Fibroblast of the conjunctiva (primary cell): ENCODE measurements at regions not wholly inside any gene's neighbourhood (a gene's known extent, or its start where the extent isn't known, plus 50 kb on each side); places are given as distances from the start of the nearest gene placed in this dataset.

ENCODE experiments used
- DNase-seq: peaks from one replicate; pipeline ENCODE4 v3.0.0-alpha.2; 2010; ENCODE audit warnings: low read depth

DNA sequence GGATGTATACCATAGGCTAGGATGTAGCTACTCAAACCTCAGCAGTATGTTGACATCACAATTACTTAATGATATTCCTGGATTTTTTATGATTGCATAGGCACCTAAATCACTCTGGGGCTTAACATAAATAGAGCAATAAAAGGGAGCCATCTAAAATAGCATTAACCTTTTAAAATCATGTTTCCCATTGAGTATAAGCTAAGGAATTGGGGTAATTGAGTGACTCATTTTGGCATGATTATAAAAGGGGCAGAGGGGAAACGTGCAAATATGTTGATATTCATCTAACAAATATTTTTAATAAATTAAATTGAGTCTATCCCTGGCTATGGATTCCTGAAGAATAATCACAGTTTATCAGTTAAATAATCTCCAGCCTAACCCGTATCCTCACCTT lies 74.0 kb upstream of the ADGRF1 start:
- no peak for DNase-seq

DNA sequence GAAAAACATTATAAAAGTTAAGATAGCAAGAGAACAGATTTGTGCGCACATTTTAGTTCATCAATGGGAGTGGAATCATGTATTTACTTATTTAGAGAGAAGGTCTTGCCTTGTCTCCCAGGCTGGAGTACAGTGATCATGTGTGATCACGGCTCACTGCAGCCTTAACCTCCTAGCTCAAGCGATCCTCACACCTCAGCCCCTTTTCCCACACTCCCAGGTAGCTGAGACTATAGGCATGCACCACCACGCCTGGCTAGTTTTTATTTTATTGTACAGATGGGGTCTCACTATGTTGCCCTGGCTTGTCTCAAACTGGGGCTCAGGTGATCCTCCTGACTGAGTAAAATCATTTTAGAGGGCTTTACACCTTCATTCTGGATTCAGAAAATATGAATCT lies 72.3 kb upstream of the ADGRF1 start:
- DNase-seq: no peak

DNA sequence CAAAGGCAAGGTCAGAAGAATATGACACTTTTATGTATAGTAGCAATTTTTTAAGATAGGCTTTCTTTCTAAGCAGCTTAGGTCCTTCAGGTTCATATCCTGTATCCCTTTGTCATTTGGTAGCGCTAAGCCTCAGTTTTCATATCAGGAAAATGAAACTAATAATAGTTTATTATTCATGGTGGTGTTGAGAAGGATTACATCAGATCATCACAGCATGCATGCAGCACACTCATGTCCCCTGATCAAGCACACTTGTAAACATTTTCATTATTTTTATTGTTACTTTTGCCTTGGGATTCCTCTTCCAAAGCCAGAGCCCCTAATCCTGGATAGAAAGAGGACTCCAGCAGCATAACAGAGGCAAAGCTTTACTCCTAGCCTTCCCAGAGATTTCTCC lies 70.2 kb upstream of the ADGRF1 start:
- no peak for DNase-seq

DNA sequence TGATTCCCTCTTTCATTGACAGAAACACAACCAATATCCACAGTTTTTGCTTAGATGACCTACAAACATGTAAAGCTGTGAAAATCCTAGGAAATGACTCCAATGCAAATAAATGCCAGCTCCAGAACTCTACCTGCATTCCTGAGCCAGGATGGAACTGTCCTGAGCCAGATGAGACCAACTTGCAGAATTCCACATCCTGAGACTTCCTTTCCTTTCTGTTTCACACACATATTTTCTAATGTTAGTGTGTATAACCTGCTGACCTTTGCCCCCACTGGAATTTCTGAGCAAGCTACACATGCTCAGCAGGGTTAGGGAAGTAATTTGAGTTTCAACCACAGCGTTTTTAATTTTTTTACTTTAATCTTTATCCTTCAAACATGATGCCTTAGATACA lies 69.6 kb upstream of the ADGRF1 start:
- no peak for DNase-seq

DNA sequence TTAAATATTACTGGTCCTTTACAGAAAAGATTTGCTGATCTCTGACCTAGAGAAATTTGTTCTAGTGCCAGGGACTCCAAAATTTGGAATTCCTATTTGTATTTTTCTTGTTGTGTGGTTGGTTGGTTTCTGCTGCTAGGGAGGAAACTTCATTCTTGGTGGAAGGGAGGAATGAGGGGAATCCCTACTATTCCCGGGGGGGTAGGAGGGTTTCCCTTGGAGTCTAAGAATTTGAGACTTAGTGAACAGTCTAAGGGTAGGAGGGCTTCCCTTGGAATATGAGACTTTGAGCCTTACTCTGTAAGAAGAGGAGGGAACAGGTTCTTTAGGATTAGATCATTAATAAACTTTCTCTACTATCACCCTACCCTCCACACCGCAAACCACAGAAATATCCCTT lies 67.1 kb upstream of the ADGRF1 start:
- no peak for DNase-seq

DNA sequence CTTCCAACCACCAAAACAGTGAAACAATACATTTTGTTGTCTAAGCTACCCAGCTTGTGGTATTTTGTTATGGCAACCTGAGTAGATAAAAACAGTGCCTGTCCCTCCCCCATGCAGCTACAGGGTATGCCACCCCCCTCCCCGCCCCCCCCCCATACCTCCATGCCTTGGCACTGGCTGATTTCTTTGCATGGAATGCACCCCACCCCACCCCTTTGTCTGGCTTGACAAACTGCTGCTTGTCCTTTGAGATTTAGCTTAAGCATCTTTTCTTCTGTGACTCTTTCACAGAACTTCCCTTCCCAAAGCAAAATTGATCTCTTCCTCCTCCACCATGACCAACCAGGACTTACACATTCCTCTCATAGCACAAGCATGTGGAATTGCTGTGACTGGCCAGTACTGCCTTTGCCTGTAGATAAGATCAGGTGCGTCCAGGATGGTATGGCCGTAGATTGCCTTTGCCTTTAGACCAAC lies 64.6 kb upstream of the ADGRF1 start:
- no peak for DNase-seq

DNA sequence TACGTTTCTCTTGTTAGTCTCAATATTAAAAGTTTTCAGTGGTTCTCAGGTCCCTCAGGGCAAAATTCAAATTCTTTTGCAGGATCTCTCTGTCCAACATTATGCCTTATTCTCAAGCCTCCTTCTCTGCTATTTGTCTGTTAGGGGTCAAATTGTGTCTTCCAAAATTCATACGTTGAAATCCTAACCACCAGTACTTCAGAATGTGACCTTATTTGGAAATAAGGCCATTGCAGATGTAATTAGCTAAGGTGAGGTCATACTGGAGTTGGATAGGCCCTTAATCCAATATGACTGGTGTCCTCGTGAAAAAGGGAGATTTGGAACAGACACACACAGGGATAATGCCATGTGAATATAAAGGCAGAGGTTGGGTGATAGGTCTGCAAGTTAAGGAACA lies 64.1 kb upstream of the ADGRF1 start:
- no peak for DNase-seq

DNA sequence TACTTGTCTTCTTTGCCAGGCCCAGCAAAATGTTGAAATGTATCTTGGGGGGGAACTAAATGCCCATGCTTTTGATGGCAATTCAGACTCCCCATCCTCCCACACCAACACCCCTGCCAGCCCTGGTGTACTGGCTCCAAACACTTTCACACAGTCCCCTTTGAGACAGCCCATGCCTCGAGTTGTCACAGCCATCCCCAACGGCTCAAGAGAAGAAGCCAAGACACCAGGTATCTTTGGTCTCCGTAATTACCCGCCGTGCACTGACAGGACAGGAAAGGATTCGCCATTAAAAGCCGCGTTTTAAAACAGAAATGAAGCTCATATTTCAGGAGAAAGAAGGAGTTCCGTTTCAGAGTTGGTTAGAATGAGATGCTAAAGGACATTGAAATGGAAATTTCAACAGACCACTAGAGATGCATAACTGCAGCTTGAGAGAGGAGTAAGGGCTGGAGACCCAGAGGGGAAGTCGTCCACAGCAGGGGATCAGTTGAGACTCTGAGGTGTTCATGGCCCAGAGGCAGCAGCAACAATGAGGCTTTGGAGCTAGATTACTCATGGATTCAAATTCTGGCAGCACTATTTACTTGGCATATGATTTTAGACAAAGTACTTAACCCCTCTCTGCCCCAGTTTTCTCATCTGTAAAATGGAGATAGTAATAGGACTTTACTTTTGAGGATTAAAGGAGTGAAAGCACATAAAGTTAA lies 63.5 kb upstream of the ADGRF1 start:
- no peak for DNase-seq

DNA sequence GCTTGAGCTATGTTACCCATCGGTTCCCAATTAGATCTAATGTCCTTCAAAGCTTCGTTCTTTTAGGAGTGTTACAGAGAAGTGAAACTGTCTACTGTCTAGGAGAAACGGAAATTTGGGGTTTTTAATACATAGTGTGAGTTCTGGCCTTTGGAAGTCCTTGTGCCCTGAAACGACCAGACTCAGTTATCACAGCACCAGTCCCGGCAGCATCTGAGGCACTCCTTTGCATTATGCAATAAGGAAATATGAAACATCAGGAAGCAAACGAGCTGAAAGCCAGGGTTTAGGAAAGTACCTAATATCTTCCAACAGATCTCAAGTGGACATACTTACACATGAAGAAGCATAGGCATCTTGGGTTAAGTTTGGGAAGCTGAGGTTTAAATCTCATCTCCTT lies 61.8 kb upstream of the ADGRF1 start:
- no peak for DNase-seq

DNA sequence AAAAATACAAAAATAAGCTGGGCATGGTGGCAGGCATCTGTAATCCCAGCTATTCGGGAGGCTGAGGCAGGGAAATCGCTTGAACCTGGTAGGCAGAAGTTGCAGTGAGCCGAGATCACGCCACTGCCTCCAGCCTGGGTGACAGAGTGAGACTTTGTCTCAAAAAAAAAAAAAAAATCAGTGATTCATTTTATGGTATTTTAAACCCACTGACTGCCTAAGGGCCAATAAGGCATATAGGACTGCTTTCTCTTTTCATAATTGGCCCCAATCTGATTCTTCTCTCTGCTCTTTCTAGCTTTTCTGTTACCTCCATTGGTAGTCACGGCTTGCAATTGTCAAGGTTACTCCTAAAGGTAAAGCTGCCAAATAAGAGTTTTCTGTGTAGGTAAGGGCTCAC lies 60.2 kb upstream of the ADGRF1 start:
- no peak for DNase-seq

DNA sequence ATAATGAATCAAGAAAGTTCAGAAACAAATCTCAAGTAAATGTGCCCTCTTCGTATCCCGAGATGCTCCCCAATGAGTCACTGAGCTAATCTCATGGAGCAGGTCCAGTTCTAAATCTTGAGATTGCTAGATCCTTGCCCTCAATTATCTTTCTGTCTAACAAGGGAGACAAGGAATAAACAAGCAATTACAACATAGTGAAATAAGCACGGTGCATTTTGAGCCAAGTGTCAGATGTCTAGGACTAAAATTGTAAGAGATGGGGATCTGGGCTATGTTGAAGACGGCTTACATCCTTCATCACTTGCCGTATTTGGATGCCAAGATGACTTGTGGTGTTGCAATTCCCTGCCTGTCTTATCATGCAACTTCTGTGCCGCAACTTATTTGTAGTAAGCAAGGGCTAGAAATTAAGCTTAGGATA lies 56.5 kb upstream of the ADGRF1 start:
- peak; percentile 76 for DNase-seq

DNA sequence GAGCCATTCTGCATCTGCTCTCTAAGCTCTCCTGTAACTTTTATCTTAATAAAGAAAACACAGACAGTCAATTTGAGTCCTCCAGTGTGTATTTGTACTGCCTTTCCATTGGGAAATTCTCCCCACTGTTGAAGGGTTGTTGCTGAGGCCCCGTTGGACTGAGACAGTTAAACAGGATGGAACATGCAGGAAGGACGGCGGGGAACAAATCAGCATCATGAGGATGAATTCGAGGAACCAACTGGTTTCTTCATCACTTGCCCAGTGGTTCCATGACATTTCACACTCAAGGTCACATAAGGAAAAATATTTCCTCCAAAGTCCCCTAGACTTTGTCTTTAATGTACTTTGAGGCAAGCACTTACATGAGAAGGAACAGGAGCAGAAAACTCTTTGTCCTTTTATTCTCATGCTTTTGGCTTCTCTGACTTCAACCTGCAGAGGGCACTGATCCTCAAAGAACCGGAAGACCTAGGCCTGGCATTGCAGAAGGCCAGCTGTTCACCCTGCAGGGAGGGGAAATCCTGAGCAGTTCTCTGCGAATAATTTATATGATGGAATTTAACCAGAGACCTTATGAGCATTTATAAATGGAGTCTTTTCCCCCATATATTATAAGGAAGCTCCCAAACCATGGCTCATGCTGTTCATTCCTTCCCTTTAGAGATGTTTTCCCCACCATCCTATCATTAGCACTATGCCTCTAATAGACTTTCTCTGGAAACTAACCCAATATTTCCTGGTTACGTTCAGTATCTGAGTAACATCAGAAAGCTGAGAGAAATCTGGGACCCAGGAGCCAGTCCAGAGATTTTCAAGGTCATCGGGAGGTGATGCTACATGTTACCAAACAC lies 55.2 kb upstream of the ADGRF1 start:
- peak; percentile 84 for DNase-seq

DNA sequence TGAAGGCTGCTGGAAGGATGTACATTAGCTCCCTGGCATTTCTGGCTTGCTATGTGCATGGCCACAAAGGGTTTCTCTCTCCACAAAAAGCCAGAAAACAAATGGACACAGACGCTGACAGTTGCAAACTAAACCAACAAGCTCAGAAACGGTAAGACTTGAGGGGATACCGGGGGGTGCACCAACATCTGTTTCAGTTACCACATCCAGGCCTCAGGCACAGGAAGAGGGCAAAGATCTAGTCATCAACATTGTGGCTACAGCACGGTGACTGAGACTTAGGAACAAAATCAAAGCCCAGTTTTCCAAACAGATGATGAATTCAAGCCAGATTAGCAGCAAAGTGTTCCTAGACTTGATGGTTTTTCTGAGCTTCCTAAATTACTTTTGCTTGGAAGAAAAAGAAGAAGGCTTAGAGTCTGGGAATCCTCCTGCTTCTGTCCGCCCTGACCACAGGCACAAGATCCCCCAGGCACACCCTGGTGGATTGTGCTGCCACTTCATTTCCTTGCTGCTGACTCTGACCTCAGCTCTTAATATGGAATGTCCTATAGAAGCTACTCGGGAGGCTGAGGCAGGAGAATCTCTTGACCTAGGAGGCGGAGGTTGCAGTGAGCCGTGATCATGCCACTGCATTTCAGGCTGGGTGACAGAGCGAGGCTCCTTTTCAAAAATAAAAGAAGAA lies 54.2 kb upstream of the ADGRF1 start:
- DNase-seq: no peak

DNA sequence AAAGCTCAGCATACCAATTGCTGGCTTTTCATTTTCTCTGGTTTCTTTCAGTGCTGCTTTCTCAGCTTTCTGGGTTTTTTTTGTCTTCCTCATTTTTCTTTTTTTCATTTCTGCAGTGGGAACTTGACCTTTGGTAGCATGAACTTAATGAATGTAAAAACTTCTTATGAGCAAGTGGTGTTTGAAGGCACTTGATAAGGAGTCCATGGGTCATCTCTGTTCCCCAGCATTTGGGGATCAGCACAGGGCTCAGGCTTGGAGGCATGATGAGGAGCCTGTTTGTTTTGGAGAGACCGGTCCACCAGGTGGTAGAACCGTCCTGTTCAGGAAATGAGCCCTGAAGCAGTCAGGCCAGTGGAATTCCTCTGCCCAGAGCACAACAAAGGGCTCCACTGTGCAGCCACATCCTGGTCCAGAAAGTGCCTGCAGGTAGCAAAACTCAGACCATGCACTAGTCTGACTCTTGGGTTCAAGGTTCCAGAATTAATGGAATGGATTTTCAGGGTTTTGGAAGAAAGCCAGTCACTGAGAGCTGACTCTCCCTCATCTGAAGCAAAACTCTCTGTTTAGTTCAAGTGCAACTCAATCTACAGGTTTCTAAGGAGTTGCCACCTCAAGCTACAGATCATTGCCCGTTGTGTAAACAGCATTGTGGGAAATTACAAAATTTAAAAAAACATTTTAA lies 52.3 kb upstream of the ADGRF1 start:
- no peak for DNase-seq

DNA sequence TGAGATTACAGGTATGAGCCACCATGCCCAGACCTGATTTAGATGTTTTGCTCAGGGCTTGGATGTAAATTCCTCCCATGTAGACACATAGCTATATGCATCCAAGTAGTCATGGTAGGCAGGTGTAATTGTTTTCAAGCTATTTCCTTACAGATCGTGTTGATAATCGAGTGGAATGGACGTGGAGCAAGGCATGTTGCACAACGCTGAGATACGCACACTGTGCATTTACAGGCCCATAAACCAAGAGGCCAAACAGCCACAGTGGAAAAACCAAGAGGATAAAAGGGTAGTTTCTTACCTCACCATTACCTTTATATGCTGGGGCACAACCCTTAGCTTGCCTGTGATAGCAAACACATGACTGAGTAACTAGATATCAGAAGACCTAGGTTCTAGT lies 51.0 kb upstream of the ADGRF1 start:
- no peak for DNase-seq

DNA sequence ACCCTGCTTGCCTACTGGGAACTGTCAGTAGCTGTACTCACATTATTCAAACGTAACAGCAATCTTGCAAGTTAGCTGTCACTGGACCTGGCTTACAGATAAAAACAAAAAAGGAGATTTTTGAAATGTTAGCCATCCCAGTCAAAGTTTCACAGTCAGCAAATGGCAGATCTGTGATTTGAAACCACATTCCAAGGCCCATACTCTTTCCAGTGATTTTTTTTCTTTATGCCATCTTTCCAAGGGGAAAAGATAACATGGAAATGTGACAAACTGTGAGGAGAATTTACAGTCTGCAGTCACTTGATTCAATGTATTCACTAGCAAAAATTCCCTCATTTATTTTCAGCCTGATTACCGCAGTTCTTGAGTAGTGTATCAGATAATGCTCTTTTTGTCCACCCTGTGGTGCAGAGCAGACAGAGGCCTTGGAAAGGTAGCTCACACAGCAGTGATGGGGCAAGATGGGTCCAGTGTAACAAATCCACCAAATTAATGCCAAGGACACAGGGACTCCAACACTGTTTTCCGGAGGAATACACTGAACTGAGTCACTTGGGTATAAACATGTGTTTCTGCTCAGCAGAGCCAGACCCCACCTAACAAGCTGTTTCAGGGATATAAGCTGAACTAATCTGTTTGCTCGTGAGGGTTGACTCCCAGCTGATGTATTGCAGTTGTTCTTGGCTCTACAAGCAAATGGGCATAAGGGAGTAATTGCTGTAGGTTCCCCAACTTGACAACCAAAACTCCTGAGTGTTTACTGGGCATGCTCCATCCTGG lies 49.9 kb upstream of the ADGRF1 start:
- peak; percentile 68 for DNase-seq
